ENCODE measurements at regions not wholly inside any gene's neighbourhood (a gene's known extent, or its start where the extent isn't known, plus 50 kb on each side); places are given as distances from the start of the nearest gene placed in this dataset.

GRCh38 chr7:109963741-109964140 is 1127.2 kb upstream of the LRRN3 start:
- DNase-seq (ENCODE audit: low read depth): no peak
- no peak overlapping the region for H3K4me3 ChIP-seq (ENCODE audit: low read depth, low read length)
- no peak for TF ChIP-seq CTCF (IDR thresholded peaks at IDR 0.05; ENCODE audit: control insufficient read depth, extremely low read depth, insufficient read depth)

GRCh38 chr7:109964780-109965179 is 1126.1 kb upstream of the LRRN3 start:
- no peak for TF ChIP-seq CTCF (IDR thresholded peaks at IDR 0.05; ENCODE audit: control insufficient read depth, extremely low read depth, insufficient read depth)
- DNase-seq (ENCODE audit: low read depth): no peak

GRCh38 chr7:109967406-109967805 is 1123.5 kb upstream of the LRRN3 start:
- H3K4me3 ChIP-seq (ENCODE audit: low read depth, low read length): no peak overlapping the region
- no peak for TF ChIP-seq CTCF (IDR thresholded peaks at IDR 0.05; ENCODE audit: control insufficient read depth, extremely low read depth, insufficient read depth)
- DNase-seq (ENCODE audit: low read depth): no peak

More at GRCh38 chr7:109964780-109965179, 1126.1 kb upstream of the LRRN3 start:
- no peak overlapping the region for H3K4me3 ChIP-seq (ENCODE audit: low read depth, low read length)

- no peak for DNase-seq (ENCODE audit: low read depth)
- no peak overlapping the region for H3K4me3 ChIP-seq (ENCODE audit: low read depth, low read length)
- TF ChIP-seq CTCF (IDR thresholded peaks at IDR 0.05; ENCODE audit: control insufficient read depth, extremely low read depth, insufficient read depth): no peak
These were observed 1107.3 kb upstream of the LRRN3 start for GRCh38 chr7:109983618-109984017.

GRCh38 chr7:109984729-109985128 is 1106.2 kb upstream of the LRRN3 start:
- no peak for TF ChIP-seq CTCF (IDR thresholded peaks at IDR 0.05; ENCODE audit: control insufficient read depth, extremely low read depth, insufficient read depth)

GRCh38 chr7:109986701-109987100 is 1104.2 kb upstream of the LRRN3 start:
- TF ChIP-seq CTCF (IDR thresholded peaks at IDR 0.05; ENCODE audit: control insufficient read depth, extremely low read depth, insufficient read depth): no peak

More at GRCh38 chr7:109984729-109985128, 1106.2 kb upstream of the LRRN3 start:
- DNase-seq (ENCODE audit: low read depth): no peak
- H3K4me3 ChIP-seq (ENCODE audit: low read depth, low read length): no peak overlapping the region

GRCh38 chr7:109996411-109996810 is 1094.5 kb upstream of the LRRN3 start:
- TF ChIP-seq CTCF (IDR thresholded peaks at IDR 0.05; ENCODE audit: control insufficient read depth, extremely low read depth, insufficient read depth): no peak

More at GRCh38 chr7:109986701-109987100, 1104.2 kb upstream of the LRRN3 start:
- no peak for DNase-seq (ENCODE audit: low read depth)
- H3K4me3 ChIP-seq (ENCODE audit: low read depth, low read length): no peak overlapping the region

More at GRCh38 chr7:109996411-109996810, 1094.5 kb upstream of the LRRN3 start:
- H3K4me3 ChIP-seq (ENCODE audit: low read depth, low read length): no peak overlapping the region
- DNase-seq (ENCODE audit: low read depth): no peak
